T-helper 1 cell treated with Interleukin-12 subunit alpha and Interleukin-12 subunit beta and Interleukin-4 antibody, amounts not matched to agents 30 ng/mL and 1 ng/mL, for 36 hours (primary cell): ENCODE measurements at regions not wholly inside any gene's neighbourhood (a gene's known extent, or its start where the extent isn't known, plus 50 kb on each side); places are given as distances from the start of the nearest gene placed in this dataset.
"Not testable (repeated sequence)": the region's sequence is repeated elsewhere in the genome, so short reads cannot be mapped to it uniquely, and the experiment has no call there.

ENCODE experiments used
- intact Hi-C: fragments of 100-400 bp; cut with micrococcal nuclease; formaldehyde crosslinking; loops from one replicate; pipeline ENCODE4 v1.15.1; 2024

GRCh38 chr21:18550361-18550760 is 146.8 kb upstream of the TMPRSS15 start:
- intact Hi-C loops, result no loop called here

GRCh38 chr21:18553786-18554185 is 150.2 kb upstream of the TMPRSS15 start:
- intact Hi-C loops, result no loop called here

- intact Hi-C loops, result not testable (repeated sequence)
Observed at GRCh38 chr21:18567770-18568169, 164.2 kb upstream of the TMPRSS15 start.

GRCh38 chr21:18588001-18588662 is 184.5 kb upstream of the TMPRSS15 start:
- intact Hi-C loops, result no loop called here

- intact Hi-C loops, result no loop called here
Observed at GRCh38 chr21:18601146-18601545, 197.6 kb upstream of the TMPRSS15 start.

GRCh38 chr21:18602711-18603110 is 199.1 kb upstream of the TMPRSS15 start:
- intact Hi-C loops, result no loop called here

- intact Hi-C loops, result no loop called here
Observed at GRCh38 chr21:18603261-18603660, 199.7 kb upstream of the TMPRSS15 start.

GRCh38 chr21:18603980-18604379 is 200.4 kb upstream of the TMPRSS15 start:
- intact Hi-C loops, result no loop called here

- intact Hi-C loops, result no loop called here
Observed at GRCh38 chr21:18608226-18608625, 204.6 kb upstream of the TMPRSS15 start.

GRCh38 chr21:18614303-18614702 is 210.7 kb upstream of the TMPRSS15 start:
- intact Hi-C loops, result no loop called here

GRCh38 chr21:18617291-18617690 is 213.7 kb upstream of the TMPRSS15 start:
- intact Hi-C loops, result no loop called here

GRCh38 chr21:18620436-18620835 is 216.9 kb upstream of the TMPRSS15 start:
- intact Hi-C loops, result no loop called here

- intact Hi-C loops, result no loop called here
Observed at GRCh38 chr21:18622383-18622782, 218.8 kb upstream of the TMPRSS15 start.

- intact Hi-C loops, result no loop called here
Observed at GRCh38 chr21:18630446-18630845, 226.9 kb upstream of the TMPRSS15 start.

- intact Hi-C loops, result no loop called here
Observed at GRCh38 chr21:18636897-18637296, 233.3 kb upstream of the TMPRSS15 start.

GRCh38 chr21:18646116-18646515 is 242.5 kb upstream of the TMPRSS15 start:
- intact Hi-C loops, result no loop called here

- intact Hi-C loops, result no loop called here
Observed at GRCh38 chr21:18655931-18656330, 252.3 kb upstream of the TMPRSS15 start.

- intact Hi-C loops, result no loop called here
Observed at GRCh38 chr21:18661842-18662241, 258.3 kb upstream of the TMPRSS15 start.

- intact Hi-C loops, result no loop called here
Observed at GRCh38 chr21:18663663-18664062, 260.1 kb upstream of the TMPRSS15 start.

- intact Hi-C loops, result no loop called here
Observed at GRCh38 chr21:18666725-18667124, 263.1 kb upstream of the TMPRSS15 start.

GRCh38 chr21:18673789-18674188 is 270.2 kb upstream of the TMPRSS15 start:
- intact Hi-C loops, result no loop called here

- intact Hi-C loops, result no loop called here
Observed at GRCh38 chr21:18677632-18678031, 274.0 kb upstream of the TMPRSS15 start.

GRCh38 chr21:18705971-18706370 is 302.4 kb upstream of the TMPRSS15 start:
- intact Hi-C loops, result no loop called here

GRCh38 chr21:18711662-18712061 is 308.1 kb upstream of the TMPRSS15 start:
- intact Hi-C loops, result no loop called here
